Stimulated activated CD4-positive, alpha-beta T cell treated with anti-CD3 and anti-CD28 coated beads, TNF-alpha, amount 100 ng/mL, for 48 hours (primary cell): ENCODE measurements at regions not wholly inside any gene's neighbourhood (a gene's known extent, or its start where the extent isn't known, plus 50 kb on each side); places are given as distances from the start of the nearest gene placed in this dataset.

Source experiments
- DNase-seq, 3 donors: peaks; one replicate each; pipeline ENCODE4 v3.0.0-alpha.2; 2020; ENCODE audit warnings: low read depth in 3 of 3

- no peak for DNase-seq
These were observed 172.8 kb downstream of the LINC00237 start for GRCh38 chr20:20933142-20933958.

GRCh38 chr20:20932156-20932555 lies 174.0 kb downstream of the LINC00237 start:
- DNase-seq = no peak

DNA sequence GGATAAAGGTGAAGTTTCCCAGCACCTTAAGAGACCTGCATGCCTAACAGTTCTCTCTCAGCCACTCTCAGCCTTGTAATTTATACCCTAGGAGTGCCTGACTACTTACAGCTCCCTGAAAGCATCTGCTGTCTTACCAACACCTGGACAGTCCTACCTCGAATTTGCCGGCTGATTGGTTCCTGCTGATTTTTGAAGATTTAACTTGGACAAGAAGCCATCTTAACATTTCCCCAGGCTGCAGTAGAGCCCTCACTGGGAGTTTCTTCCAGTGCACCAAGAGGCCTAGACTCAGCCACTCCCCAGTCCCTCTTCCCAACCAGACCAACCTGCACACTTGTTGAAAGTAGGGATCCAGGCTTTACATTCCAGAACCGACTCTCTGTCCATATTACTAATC lies 174.5 kb downstream of the LINC00237 start:
- DNase-seq = no peak

DNA sequence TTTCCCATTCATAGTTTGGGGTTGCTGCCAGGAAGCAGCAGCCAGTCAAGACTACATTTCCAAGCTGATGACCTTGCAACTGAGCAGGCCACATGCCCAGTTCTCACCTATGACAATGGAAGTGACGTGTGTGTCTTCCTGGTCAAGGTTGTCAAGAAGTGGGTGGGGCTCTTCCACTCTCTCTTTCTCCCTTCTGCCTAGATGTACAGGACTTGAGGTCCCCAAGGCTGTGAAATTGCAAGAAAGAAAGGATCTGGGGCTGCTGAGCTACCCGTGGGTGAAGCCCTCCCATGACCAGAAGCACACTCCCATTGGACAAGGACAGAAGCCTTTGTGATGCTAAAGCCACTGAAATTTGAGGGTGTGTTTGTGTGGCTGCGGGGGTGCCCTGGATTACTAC lies 175.1 kb downstream of the LINC00237 start:
- DNase-seq = no peak

DNA sequence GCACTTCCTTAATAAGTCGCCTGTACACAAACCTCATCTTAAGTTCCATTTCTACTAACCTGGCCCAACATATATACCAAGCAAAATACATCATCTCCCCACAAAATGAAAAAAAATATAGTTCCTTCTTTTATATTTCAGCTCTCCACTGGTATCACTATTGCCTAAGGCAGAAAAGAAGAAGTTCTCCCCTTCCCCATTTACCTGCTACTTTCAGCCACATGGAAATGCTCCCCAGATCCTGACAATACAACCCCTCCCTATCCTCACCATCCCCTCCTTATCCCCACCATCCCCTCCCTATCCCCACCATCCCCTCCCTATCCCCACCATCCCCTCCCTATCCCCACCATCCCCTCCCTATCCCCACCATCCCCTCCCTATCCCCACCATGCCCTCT lies 175.7 kb downstream of the LINC00237 start:
- no peak for DNase-seq

GRCh38 chr20:20929341-20929740 lies 176.8 kb downstream of the LINC00237 start:
- DNase-seq = no peak

DNA sequence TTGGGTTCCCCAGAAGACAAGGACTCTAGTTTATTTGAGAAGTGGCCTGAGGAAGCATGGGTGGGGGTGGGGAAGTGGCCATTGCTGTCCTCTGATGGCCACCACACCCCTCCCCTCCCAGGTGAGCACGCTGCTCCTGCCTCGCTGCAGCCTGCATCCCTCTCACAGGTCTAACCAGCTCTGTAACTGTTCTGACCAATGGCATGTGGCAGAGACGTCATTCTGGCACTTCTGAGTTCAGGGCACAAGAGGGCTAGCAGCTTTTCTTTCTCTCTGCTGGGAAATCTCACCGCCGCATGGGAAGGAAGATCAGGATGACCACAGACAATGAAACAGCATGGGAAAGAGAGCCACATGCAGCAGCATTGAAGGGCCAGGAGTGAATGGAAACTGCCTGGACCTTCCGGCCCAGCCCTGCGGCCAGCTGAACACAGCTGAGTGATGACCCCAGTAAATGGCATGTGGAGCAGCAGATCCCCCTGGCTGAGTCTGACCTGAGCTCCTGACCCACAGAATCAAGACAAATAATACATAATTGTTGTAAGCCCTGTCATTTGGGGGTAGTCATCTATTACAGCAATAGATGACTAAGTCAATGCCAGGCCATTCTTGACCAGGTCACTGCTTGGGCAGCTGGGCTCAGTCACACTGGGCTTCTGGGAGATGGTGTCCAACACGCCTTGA lies 179.8 kb downstream of the LINC00237 start:
- DNase-seq = no peak

DNA sequence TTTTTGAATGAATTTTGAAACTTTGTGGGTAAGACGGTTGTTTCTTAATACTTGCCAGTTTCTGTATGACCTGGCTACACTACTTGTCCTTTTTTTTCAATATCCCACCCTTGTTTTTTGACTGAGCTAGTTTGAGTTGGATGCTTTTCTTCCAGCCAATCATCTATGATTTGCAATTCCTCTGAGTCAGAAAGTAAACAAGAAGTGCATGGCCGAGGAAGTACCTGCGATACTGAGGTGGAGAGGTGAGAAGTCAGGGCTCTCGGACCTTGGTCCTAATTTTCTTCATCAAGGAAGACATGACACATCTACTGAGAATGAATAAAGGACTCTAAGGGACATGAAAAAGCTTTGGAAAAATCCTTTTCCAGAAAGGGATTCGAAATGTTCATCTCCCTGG lies 185.7 kb downstream of the LINC00237 start:
- DNase-seq = no peak

DNA sequence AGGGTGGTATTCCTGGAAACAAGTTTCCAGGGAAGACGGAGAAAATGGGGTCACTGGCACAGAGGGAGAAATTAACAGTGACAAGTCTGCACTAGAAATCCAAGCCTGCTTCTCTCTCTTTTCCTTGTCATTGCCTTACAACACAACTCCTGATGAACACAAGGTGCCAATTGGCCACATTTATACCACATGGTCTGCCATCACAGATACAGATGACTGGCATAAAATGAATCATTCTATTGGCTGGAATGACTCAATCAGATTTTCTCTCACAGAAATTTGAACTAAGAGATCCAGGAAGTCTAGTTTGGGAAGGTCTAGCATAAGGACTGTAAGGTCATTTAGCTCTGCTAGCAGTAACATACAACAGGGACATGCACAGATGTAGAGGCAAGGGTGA lies 190.3 kb downstream of the LINC00237 start:
- DNase-seq = no peak

- no peak for DNase-seq
These were observed 192.0 kb upstream of the RALGAPA2 start for GRCh38 chr20:20904501-20904831.

- DNase-seq = no peak
These were observed 191.5 kb upstream of the RALGAPA2 start for GRCh38 chr20:20903773-20904500.

DNA sequence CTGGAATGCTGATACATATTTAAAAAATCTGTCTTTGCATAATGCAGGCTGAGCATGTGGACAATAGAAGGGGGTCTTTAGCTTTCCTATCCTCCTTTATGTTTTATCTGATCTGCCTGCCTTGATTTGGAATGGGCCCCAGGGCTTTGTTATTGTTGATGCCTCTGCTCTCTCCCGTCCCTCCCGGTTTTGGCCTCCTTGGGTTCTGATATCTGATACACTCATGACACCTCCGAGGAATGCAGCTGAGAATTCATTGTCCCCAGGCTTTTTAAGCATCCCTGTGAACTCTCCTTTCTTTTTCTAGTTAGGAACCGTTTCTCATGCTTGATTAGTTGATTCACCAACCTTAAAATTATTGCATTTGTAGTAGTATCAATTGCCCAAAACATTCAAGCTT lies 185.5 kb upstream of the RALGAPA2 start:
- DNase-seq = no peak

GRCh38 chr20:20897145-20897544 lies 184.7 kb upstream of the RALGAPA2 start:
- DNase-seq = no peak

DNA sequence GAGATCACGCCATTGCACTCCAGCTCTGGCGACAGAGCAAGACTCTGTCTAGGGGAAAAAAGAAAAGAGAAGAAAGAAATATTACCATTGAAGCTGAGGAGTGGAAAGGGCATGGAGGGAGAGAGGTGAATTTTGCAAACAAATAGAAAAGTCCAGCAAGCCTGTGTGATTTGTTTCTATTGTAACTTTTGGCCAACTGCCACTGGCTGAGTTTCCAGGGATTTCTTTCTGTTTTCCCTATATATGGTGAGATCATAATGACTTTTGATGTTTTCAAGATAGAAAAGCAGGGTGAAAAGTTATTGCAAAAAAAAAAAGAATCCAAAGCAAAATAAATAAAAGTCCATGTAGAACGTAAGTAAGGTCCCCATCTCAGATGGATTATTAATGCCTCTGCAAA lies 184.2 kb upstream of the RALGAPA2 start:
- DNase-seq = no peak

- DNase-seq = no peak
These were observed 183.1 kb upstream of the RALGAPA2 start for GRCh38 chr20:20895537-20895936.

- DNase-seq = no peak
These were observed 182.3 kb upstream of the RALGAPA2 start for GRCh38 chr20:20894753-20895152.

DNA sequence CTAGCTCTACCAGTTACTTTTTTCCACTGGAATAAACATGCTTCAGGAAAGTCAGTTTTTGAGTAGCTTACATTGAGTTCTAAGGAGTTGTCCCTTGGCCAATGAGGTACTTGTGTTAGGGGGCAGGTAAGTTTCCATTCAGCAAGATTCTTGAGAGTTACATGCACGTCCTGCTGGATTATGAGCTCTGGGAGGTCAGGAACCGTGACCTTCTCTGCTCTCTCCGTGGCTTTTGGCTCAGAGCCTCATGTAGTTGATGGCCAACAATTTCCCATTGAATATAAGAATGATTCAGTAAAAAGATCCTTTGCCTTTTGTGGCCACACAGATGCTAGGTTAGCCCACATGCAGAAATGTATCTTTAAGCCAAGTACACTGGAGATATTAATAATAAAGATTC lies 181.8 kb upstream of the RALGAPA2 start:
- DNase-seq = no peak

DNA sequence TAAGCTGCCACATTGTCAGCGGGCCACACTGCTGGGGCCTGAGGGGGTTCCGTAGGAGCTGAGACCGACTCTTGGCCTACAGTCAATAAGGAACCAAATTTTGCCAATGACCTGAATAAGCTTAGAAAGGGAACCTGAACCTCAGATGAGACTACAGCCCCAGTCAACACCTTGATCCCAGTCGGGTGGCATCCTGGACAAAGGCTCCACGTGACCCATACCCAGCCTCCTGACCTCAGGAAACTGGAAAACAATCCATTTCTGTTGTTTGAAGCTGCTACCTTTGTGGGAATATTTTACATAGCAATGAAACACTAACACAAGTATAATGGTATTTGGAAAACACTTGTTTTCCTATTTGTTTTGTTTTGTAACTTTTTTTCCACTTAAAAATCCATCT lies 179.9 kb upstream of the RALGAPA2 start:
- DNase-seq = no peak

DNA sequence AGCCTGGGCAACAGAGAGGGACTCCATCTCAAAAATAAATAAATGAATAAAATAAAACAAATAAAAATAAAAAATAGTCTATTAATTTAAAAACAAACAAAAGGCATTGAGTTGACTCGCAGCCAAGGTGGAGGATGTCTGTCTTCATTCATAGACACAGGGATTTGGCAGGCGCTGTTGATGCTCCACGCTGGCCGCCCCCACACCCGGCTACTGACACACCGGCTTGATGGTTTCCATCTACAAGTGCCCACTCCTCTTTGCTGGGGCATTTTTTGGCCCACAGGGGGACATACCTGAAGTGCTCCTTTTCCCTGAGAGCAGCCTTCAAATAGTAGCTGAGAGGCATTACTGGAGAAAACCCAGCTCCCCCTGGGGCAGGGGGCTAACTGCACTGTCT lies 178.3 kb upstream of the RALGAPA2 start:
- no peak for DNase-seq

- DNase-seq = no peak
These were observed 176.5 kb upstream of the RALGAPA2 start for GRCh38 chr20:20888936-20889335.

- DNase-seq = no peak
These were observed 175.8 kb upstream of the RALGAPA2 start for GRCh38 chr20:20888266-20888656.

DNA sequence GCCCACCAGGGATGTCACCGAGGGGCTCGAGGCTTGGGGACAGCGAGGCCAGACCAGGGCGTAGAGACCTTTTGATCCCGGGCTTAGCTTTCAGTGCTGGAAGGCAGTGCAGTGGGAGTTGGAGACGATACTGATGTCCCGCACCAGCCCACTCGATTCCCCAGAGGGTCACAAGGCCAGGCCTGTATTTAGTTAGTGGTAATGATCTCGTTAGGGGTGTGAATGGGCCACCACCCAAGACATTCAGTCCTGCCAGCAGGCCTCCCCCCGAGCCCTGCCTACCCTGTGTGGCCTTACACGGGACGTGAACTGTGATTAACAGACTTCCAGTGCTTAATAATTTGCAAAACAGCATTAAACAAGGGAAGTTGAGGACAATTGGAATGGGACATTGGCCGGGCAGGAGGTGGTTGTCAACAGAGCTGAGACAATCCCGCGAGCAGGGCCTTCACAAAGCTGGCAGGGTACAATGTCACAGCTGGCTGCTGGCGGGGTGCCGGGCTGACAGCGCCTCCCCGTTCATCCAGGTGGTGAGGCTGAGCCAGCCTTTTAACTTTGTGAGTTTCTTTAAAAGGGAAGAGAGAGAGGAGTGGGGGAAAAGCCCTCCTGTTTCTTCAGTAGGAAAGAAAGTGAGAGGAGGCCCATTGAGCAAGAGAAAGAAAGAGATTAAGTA lies 175.3 kb upstream of the RALGAPA2 start:
- DNase-seq = no peak
